ENCODE measurements at regions not wholly inside any gene's neighbourhood (a gene's known extent, or its start where the extent isn't known, plus 50 kb on each side); places are given as distances from the start of the nearest gene placed in this dataset.
"Not testable (repeated sequence)": the region's sequence is repeated elsewhere in the genome, so short reads cannot be mapped to it uniquely, and the experiment has no call there.

- Histone ChIP-seq H3K9ac (ENCODE audit: low read length) (no peak overlapping the region), H3K27me3 (ENCODE audit: control insufficient read depth, insufficient read depth, low read length) (no peaks in the 10 kb centered on the region), H3K9me3 (ENCODE audit: control insufficient read depth, low read length) (no peaks in the 10 kb centered on the region), H3K4me1 (ENCODE audit: control insufficient read depth, insufficient read depth, low read length) (no peaks in the 10 kb centered on the region), H3K4me3 (ENCODE audit: low read length) (no peak overlapping the region), H3K36me3 (ENCODE audit: control insufficient read depth, insufficient read depth, low read length) (no peaks in the 10 kb centered on the region)
Observed at GRCh38 chrX:54615109-54615508, 85.1 kb downstream of the GNL3L start.

- H3K4me3 ChIP-seq (ENCODE audit: low read length) = no peak overlapping the region
- no peak overlapping the region for H3K9ac ChIP-seq (ENCODE audit: low read length)
- H3K27me3 ChIP-seq (ENCODE audit: control insufficient read depth, insufficient read depth, low read length) = no peaks in the 10 kb centered on the region
- H3K9me3 ChIP-seq (ENCODE audit: control insufficient read depth, low read length) = no peaks in the 10 kb centered on the region
- no peaks in the 10 kb centered on the region for H3K4me1 ChIP-seq (ENCODE audit: control insufficient read depth, insufficient read depth, low read length)
- H3K36me3 ChIP-seq (ENCODE audit: control insufficient read depth, insufficient read depth, low read length) = no peaks in the 10 kb centered on the region
Observed at GRCh38 chrX:54633641-54634040, 103.6 kb downstream of the GNL3L start.

GRCh38 chrX:54639018-54639345 is 109.0 kb downstream of the GNL3L start:
- no peaks in the 10 kb centered on the region for H3K4me1 ChIP-seq (ENCODE audit: control insufficient read depth, insufficient read depth, low read length)
- H3K9ac ChIP-seq (ENCODE audit: low read length) = peak overlapping the region; percentile 69
- no peaks in the 10 kb centered on the region for H3K9me3 ChIP-seq (ENCODE audit: control insufficient read depth, low read length)
- peak overlapping the region; percentile 32 for H3K4me3 ChIP-seq (ENCODE audit: low read length)
- H3K27me3 ChIP-seq (ENCODE audit: control insufficient read depth, insufficient read depth, low read length) = no peaks in the 10 kb centered on the region
- H3K36me3 ChIP-seq (ENCODE audit: control insufficient read depth, insufficient read depth, low read length) = no peaks in the 10 kb centered on the region

DNA sequence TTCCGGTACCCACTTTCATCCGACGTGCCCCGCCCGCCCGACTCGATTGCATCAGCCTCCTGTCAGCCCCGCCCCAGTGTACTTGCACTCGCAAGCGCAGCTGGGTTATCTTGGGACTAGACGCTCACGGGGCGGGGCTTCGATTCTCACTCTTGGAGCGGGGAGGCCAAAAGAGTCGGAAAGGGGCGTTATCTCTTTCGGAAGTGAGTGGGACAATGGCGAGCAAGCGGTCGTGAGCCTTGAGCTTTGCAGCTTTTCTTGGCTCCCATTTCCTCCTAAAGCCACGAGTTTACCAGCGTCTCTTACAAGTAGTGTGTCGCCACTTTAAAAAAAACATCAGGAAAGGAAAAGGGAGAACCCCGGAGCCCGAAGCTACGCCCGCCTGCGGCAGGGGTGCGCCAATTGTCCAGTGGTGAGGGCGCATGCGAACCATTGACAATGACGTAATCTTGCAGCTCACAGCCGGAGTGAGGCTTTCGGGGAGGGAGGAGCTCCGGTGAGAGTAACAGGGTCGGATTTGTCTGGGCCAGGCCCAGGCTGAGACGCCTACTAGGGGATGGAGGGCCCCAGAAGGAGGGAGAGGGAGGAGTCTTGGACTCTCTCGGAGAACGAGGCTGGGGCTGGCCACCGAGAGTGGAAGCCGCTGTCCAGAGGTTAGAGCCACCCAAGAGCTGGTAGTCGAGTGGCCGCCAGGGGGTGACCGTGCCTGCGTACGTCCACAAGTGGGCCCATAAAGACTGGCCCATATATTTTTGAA is 109.5 kb downstream of the GNL3L start:
- Histone ChIP-seq H3K27me3 (ENCODE audit: control insufficient read depth, insufficient read depth, low read length) (no peaks in the 10 kb centered on the region), H3K4me1 (ENCODE audit: control insufficient read depth, insufficient read depth, low read length) (no peaks in the 10 kb centered on the region), H3K9me3 (ENCODE audit: control insufficient read depth, low read length) (no peaks in the 10 kb centered on the region), H3K36me3 (ENCODE audit: control insufficient read depth, insufficient read depth, low read length) (no peaks in the 10 kb centered on the region), H3K9ac (ENCODE audit: low read length) (peak overlapping the region; percentile 69), H3K4me3 (ENCODE audit: low read length) (peak overlapping the region; percentile 32)

DNA sequence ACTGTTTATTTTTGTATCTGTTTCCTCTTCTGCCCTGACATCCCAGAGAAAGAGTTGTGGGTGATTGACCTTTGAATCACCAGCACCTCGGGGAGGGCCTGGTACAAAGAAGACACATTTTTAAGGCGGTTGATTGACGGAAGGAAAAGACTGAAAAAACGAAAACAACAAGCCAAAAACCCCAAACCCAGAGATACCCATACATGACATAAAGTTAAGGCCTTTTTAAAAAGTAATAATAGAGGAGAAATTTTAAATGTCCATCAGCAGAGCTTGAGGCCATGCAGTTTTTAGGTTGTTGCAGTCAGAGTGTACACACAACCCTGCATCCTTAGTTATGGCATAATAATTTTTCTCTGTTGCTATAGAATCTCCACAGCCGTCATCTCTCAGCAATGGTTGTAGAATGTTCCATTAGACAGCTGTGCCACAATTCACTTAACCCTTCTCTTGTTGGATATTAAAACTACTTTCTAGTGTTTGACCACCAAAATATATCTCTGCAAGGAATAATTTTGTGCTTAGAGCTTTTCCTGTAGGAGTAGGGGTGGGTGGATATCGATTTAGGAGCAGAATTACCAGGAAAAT is 110.2 kb downstream of the GNL3L start:
- Histone ChIP-seq H3K4me3 (ENCODE audit: low read length) (no peak overlapping the region), H3K9me3 (ENCODE audit: control insufficient read depth, low read length) (no peaks in the 10 kb centered on the region), H3K27me3 (ENCODE audit: control insufficient read depth, insufficient read depth, low read length) (no peaks in the 10 kb centered on the region), H3K36me3 (ENCODE audit: control insufficient read depth, insufficient read depth, low read length) (no peaks in the 10 kb centered on the region), H3K9ac (ENCODE audit: low read length) (peak overlapping the region; percentile 69), H3K4me1 (ENCODE audit: control insufficient read depth, insufficient read depth, low read length) (no peaks in the 10 kb centered on the region)

GRCh38 chrX:54640736-54641135 is 110.7 kb downstream of the GNL3L start:
- Histone ChIP-seq H3K4me3 (ENCODE audit: low read length) (no peak overlapping the region), H3K27me3 (ENCODE audit: control insufficient read depth, insufficient read depth, low read length) (no peaks in the 10 kb centered on the region), H3K9ac (ENCODE audit: low read length) (no peak overlapping the region)

GRCh38 chrX:54641530-54641929 is 111.5 kb downstream of the GNL3L start:
- Histone ChIP-seq H3K27me3 (ENCODE audit: control insufficient read depth, insufficient read depth, low read length) (no peaks in the 10 kb centered on the region), H3K9ac (ENCODE audit: low read length) (no peak overlapping the region), H3K4me3 (ENCODE audit: low read length) (no peak overlapping the region), H3K9me3 (ENCODE audit: control insufficient read depth, low read length) (no peaks in the 10 kb centered on the region), H3K4me1 (ENCODE audit: control insufficient read depth, insufficient read depth, low read length) (no peaks in the 10 kb centered on the region), H3K36me3 (ENCODE audit: control insufficient read depth, insufficient read depth, low read length) (no peaks in the 10 kb centered on the region)

More at GRCh38 chrX:54640736-54641135, 110.7 kb downstream of the GNL3L start:
- Histone ChIP-seq H3K4me1 (ENCODE audit: control insufficient read depth, insufficient read depth, low read length) (no peaks in the 10 kb centered on the region), H3K36me3 (ENCODE audit: control insufficient read depth, insufficient read depth, low read length) (no peaks in the 10 kb centered on the region), H3K9me3 (ENCODE audit: control insufficient read depth, low read length) (no peaks in the 10 kb centered on the region)

DNA sequence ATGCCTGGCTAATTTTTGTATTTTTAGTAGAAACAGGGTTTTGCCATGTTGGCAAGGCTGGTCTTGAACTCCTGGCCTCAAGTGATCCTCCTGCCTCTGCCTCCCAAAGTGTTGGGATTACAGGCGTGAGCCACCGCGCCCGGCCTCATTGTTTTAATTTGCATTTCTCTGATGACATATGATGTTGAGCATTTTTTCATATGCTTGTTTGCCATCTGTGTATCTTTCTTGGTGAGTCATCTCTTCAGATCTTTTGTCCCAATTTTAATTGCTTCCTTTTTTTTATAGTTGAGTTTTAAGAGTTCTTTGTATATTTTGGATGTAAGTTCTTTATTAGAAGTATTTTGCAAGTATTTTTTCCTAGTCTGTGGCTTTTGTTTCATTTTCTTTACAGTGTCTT is 117.6 kb downstream of the GNL3L start:
- not testable (repeated sequence) for H3K9ac ChIP-seq (ENCODE audit: low read length); H3K4me3 ChIP-seq (ENCODE audit: low read length); H3K27me3 ChIP-seq (ENCODE audit: control insufficient read depth, insufficient read depth, low read length); H3K9me3 ChIP-seq (ENCODE audit: control insufficient read depth, low read length); H3K36me3 ChIP-seq (ENCODE audit: control insufficient read depth, insufficient read depth, low read length); H3K4me1 ChIP-seq (ENCODE audit: control insufficient read depth, insufficient read depth, low read length)

DNA sequence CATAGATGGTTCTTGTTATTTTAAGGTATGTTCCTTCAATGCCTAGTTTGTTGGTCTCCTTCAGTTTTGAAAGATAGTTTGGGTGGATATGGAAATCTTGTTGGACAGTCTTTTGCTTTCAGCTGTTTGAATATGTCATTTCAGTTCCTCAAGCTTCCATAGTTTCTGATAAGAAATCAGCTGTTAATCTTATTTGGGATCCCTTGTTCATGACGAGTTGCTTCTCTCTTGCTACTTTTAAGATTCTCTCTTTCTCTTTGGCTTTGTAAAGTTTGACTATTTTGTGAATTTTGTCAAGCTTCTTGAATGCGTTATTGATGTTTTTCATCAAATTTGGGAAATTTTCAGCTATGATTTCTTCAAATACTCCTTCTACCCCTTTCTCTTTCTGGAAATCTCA is 129.5 kb downstream of the GNL3L start:
- no peaks in the 10 kb centered on the region for H3K27me3 ChIP-seq (ENCODE audit: control insufficient read depth, insufficient read depth, low read length)
- no peaks in the 10 kb centered on the region for H3K9me3 ChIP-seq (ENCODE audit: control insufficient read depth, low read length)
- no peaks in the 10 kb centered on the region for H3K4me1 ChIP-seq (ENCODE audit: control insufficient read depth, insufficient read depth, low read length)
- H3K9ac ChIP-seq (ENCODE audit: low read length) = no peak overlapping the region
- H3K36me3 ChIP-seq (ENCODE audit: control insufficient read depth, insufficient read depth, low read length) = no peaks in the 10 kb centered on the region
- H3K4me3 ChIP-seq (ENCODE audit: low read length) = no peak overlapping the region

DNA sequence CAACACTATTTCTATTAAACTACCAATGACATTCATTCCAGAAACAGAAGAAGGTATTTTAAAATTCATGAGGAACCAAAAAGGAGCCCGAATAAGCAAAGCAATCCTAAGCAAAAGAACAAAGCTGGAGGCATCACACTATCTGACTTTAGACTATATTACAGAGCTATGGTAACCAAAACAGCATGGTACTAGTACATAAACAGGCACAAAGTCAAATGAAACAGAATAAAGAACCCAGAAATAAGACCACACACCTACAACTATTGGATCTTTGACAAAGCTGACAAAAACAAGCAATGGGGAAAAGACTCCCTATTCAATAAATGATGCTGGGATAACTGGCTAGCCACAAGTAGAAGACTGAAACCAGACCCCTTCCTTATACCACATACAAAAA is 122.3 kb downstream of the ITIH6 start:
- Histone ChIP-seq H3K9ac (ENCODE audit: low read length) (no peak overlapping the region), H3K36me3 (ENCODE audit: control insufficient read depth, insufficient read depth, low read length) (no peaks in the 10 kb centered on the region), H3K4me3 (ENCODE audit: low read length) (no peak overlapping the region), H3K9me3 (ENCODE audit: control insufficient read depth, low read length) (no peaks in the 10 kb centered on the region), H3K4me1 (ENCODE audit: control insufficient read depth, insufficient read depth, low read length) (no peaks in the 10 kb centered on the region), H3K27me3 (ENCODE audit: control insufficient read depth, insufficient read depth, low read length) (no peaks in the 10 kb centered on the region)

DNA sequence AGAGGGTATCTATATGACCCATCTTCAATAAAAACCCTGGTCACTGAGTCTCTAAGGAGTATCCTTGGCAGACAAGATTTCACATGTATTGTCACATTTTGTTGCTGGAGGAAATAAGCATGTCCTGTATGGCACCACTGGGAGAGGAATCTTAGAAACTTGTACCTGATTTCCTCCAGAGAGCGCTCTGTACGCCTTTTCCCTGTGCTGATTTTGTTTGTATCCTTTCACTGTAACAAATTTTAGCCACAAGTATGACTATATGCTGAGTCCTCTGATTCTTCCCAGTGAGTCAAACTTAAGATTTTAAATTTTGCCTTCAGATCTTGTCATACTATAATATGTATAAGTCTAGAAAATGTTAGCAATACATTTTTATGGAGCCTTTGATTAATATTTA is 102.8 kb downstream of the ITIH6 start:
- H3K36me3 ChIP-seq (ENCODE audit: control insufficient read depth, insufficient read depth, low read length) = no peaks in the 10 kb centered on the region
- H3K9me3 ChIP-seq (ENCODE audit: control insufficient read depth, low read length) = no peaks in the 10 kb centered on the region
- no peaks in the 10 kb centered on the region for H3K27me3 ChIP-seq (ENCODE audit: control insufficient read depth, insufficient read depth, low read length)
- no peak overlapping the region for H3K4me3 ChIP-seq (ENCODE audit: low read length)
- no peaks in the 10 kb centered on the region for H3K4me1 ChIP-seq (ENCODE audit: control insufficient read depth, insufficient read depth, low read length)
- H3K9ac ChIP-seq (ENCODE audit: low read length) = no peak overlapping the region

GRCh38 chrX:54695816-54696487 is 102.1 kb downstream of the ITIH6 start:
- no peaks in the 10 kb centered on the region for H3K27me3 ChIP-seq (ENCODE audit: control insufficient read depth, insufficient read depth, low read length)
- no peaks in the 10 kb centered on the region for H3K4me1 ChIP-seq (ENCODE audit: control insufficient read depth, insufficient read depth, low read length)
- no peak overlapping the region for H3K4me3 ChIP-seq (ENCODE audit: low read length)
- H3K9me3 ChIP-seq (ENCODE audit: control insufficient read depth, low read length) = no peaks in the 10 kb centered on the region
- no peaks in the 10 kb centered on the region for H3K36me3 ChIP-seq (ENCODE audit: control insufficient read depth, insufficient read depth, low read length)
- H3K9ac ChIP-seq (ENCODE audit: low read length) = no peak overlapping the region

Data from mucosa of stomach (tissue), 1 donor.